HG02943 (cell line): ENCODE measurements at regions not wholly inside any gene's neighbourhood (a gene's known extent, or its start where the extent isn't known, plus 50 kb on each side); places are given as distances from the start of the nearest gene placed in this dataset.

Experiments
- ATAC-seq: cut with Tn5 transposase; IDR thresholded peaks from one replicate; pipeline ENCODE4 v1.9.1; 2021; ENCODE audit warnings: mild to moderate bottlenecking, low read depth, moderate library complexity; ENCODE audit not compliant: unreplicated experiment

DNA sequence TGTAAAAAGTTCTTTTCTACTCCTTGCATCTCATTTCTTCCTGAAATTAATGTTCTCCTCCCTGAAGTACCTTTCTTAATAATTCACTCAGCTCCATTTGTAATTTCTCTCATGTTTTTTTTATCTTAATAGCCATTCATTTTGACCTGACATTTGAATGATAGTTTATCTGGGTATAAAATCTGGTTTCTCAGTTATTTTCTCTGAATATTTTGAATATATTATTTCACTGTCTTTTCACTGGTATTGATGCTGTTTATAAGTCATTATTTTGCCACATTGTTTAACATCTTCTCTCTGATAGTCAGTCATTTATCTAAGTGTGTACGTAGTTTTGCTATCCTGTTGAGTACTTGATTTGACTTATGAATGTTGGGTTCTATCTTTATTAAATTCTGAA is 68.8 kb upstream of the ARHGAP18 start:
- ATAC-seq: no peak

DNA sequence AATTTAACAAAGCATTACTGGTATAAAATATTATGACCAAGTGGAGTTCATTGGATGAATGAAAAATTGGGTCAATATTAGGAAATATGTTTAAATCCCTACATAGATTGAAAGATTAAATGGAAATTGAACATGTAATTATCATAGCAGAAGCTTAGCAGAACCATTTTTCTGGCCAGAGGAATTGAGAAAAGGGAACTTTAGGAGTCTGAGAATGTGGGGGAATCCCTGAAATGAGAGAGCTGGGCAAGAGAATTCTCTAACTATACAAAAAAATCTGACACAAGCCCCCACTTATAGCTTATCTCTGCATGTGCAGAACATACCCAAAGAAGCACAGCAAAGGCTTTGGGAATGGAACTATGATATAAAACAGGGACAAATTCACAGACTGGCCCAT is 67.4 kb upstream of the ARHGAP18 start:
- ATAC-seq: no peak

DNA sequence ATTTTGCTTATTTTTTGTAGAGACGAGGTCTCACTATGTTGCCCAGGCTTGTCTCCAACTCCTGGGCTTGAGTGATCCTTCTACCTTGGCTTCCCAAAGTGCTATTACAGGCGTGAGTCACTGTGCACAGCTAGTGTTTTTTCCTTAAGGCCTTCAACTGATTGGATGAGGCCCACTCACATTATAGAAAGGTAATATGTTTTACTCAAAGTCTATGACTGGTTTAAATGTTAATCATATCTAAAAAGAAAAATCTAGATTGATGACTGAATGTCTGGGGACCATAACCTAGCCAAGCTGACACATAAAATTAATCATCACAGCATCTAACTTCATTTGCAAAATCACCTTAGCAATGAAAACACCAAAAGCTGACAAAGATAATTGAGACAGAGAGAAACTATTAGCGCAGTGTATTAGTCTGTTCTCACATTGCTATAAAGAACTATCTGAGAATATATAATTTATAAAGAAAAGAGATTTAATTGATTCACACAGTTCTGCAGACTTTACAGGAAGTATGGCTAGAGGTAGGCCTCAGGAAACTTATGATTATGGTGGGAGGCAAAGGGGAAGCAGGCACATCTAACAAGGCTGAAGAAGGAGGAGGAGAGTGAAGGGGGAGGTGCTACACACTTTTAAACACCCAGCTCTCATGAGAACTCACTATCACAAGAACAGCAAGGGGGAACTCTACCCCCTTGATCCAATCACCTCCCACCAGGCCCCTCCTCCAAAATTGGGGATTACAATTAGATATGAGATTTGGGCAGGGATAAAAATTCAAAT is 66.8 kb upstream of the ARHGAP18 start:
- ATAC-seq: no peak

DNA sequence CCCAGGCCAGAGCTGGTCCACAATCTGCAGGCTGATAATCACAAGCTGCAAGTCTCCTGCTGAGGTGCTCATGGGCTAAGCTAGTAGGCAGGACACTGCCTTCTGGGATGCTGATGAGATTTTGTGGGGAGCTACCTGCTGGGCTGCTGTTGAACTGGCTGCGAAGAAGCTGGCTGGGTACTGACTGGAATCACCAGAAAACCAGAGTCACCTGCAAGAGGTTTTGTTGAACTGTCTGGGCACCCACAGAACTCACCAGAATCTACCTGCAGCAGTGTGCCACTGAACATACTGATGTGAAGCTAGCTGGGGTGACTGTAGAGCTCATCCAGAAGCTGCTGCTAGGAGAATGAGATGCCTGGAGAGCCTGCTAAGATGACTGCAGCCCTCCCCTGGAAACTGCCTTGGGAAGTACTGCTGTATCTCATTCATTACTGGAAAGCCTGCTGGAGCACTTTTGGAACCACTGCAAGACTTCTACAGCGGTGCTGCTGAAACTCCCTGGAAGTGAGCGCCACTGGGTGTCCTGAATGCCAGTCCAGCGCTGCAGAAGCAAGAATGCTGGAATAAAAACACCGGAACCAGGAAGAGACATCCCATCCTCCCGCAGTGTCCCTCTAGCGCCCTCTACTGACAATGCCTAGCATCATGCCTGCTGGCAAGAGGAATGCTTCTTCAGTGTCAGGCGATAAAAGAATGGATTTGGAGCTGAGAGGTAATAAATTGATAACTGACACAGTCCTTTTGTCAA is 64.9 kb upstream of the ARHGAP18 start:
- ATAC-seq: no peak

DNA sequence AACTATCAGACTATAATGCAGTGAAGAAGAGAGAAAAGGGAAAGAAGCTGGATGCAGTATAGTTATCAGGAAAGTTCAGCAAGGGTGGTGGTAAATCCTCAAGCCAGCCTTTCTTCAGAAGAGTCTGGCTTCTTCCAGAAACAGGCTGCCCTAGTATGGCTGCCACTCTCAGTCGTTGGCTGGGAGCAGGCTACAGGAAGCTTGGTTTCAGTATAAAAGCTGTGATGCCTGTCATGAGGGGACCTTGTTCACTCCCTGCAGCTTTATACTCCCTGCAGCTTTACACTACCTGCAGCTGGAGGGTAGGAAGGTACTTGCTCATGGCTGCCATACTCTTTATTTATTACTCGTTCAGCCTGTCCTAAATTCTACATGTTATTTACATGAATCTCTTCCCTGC is 63.3 kb upstream of the ARHGAP18 start:
- ATAC-seq: no peak

DNA sequence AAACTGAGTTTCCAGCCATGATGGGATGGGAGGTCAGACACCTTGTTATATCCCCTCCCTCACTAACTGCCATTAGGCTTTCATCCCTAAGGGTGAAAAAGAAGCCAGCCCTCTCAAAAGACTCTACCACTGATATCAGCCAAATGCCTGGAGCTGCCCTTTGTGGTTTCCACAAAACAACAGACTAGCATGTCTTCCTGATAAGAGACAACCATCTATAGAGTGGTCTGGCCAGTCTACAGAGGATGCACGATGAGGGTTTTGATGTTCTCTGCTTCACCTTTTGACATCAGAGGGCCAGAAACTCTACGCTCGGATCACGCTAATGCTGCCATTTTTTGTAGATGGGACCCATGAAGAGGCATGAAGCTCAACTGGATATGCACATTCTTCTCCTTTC is 61.7 kb upstream of the ARHGAP18 start:
- no peak for ATAC-seq

DNA sequence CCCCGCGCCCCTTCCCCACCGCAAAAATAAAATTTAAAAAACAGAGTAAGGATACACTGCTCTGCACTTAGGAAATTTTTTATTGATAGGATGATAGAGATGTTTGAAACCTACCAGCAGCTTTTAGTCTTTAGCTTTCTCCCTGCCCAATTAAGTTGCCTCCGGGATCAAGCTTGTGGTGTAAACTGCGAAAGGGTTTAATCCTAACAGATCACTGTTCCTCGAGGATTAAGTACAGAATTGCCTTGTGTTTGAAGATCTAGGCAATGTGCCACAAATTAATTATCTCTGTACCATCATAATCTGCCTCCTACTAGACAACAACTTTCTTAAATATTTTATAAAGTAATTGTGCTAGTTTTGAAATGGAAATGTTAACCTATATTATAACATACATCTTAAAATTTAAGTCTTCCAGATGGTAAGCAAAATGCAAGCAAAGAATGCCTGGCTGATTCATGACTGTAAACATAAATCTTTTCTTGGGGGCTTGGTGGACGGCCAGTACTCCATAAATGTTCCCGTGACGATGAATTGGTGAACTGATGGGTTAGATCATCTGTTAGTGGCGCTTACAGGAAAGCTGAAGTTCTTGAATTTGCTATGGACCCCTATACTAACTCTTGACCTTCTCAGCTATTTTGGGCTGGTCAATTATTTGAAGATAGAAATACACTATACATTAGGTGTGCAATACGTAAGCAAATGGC is 58.0 kb upstream of the ARHGAP18 start:
- no peak for ATAC-seq

DNA sequence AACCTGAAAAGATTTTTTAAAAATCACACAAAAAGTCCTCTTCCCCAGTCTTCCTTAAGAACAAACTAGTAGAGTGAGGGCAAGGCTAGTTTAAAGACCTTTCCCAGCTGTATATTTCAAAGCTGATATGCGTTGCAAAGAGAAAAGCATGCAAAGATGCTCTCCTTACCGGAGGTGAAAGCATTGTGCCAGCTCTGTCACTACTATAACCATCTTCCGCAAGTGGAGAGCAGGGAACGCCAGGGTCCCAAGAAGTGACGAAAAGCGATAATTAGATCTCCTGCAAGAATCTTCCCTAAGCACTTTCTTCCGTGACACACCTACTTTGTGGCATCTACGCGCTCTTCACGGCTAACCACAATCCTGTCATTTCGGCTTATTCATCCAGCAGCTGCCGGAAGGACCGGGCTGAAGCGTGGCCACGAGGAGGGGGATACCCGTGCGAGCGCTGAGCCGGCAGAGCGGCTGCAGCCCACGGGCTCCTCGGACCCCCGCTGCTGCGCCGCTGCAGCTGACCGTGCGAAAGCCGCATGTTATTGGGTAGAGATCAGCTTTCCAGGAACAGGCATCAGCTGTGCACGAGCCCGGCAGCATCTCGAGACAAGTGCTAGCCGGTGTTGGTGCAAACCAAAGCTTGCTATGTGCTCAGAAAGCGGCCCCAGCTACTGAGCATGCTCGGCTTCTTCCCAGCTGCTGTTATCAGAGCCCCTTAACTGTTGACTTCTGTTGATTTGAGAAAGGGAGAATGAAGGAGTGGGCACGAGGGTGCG is 57.2 kb upstream of the ARHGAP18 start:
- ATAC-seq: peak; percentile 80

DNA sequence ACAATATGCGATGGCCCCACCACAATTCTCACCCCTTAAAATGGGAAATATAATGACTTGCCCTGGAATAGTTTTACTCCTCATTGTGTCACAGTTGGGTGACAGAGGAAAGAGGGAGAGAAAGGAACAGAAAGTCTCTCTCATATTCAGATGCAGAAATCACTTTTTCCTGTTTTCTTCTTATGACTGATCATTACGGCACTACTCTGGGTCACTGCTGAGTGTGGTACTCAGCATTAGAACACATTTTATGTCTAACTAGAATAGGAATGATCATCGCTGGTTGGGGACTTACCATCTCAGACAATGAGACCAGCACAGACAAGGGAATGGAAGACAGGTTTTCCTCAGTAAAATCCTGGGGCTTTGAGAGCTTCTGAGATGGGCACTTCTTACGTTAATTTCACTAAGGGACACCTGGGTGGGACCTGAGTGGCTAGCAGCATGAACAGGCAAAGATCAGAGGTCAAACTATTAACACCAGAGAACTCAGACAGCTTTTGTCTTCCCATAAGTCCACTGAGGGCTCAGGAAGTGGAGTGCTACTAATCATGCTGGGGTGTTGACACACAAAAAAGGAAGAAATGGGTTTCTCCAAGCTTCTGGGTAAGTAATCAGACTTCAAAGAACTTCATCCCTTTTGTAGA is 54.9 kb upstream of the ARHGAP18 start:
- ATAC-seq: no peak

DNA sequence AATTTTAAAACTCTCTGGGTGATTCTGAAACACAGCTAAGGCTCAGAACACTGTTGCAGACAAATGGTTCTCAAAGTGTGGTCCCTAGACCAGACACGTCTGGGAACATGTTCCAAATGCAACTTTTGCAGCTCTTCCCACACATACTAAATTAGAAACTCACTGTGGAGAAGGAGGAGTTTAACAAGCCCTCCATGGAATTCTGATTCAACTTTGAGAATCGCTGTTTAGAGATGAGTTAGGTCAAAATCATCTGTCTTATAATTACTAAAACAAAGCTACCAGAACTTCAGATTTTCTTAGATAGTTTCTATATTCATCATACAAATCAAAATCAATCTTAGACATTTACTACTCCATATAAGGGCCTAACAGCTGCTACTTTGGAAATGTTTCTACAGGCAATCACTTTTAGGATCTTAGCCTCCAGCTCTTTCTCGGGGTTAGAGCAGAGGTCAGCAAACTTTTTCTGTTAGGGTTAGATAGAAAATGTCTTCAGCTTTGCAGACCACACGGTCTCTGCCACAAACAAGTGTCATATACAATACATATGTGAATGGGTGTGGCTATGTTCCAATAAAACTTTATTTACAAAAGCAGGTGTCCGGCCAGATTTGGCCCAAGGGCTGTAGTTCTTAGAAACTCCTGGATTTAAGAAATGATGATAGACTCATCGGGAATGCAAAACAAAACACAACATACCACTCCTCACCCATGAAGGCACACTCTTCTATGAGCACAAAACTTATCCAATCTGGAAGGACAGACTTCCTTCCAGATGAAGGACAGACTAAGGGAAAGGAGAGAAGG is 50.0 kb upstream of the ARHGAP18 start:
- ATAC-seq: no peak
